ENCODE measurements at regions not wholly inside any gene's neighbourhood (a gene's known extent, or its start where the extent isn't known, plus 50 kb on each side); places are given as distances from the start of the nearest gene placed in this dataset.
"Not testable (repeated sequence)": the region's sequence is repeated elsewhere in the genome, so short reads cannot be mapped to it uniquely, and the experiment has no call there.

DNA sequence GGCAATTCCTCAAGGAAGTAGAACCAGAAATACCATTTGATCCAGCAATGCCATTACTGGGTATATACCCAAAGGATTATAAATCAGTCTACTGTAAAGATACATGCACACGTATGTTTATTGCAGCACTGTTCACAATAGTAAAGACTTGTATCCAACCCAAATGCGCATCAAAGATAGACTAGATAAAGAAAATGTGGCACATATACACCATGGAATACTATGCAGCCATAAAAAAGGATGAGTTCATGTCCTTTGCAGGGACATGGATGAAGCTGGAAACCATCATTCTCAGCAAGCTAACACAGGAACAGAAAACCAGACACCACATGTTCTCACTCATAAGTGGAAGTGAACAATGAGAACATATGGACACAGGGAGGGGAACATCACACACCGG is 130.0 kb upstream of the HS3ST4 start:
- TF ChIP-seq POLR2A, CTCF (IDR thresholded peaks at IDR 0.05): not testable (repeated sequence)
